OCI-LY1 (cell line): ENCODE measurements at regions not wholly inside any gene's neighbourhood (a gene's known extent, or its start where the extent isn't known, plus 50 kb on each side); places are given as distances from the start of the nearest gene placed in this dataset.

Experiments used
- H2AFZ ChIP-seq: fragments of 200-600 bp; sonication (generic), shearing (Covaris generic); 2 replicates; pipeline ENCODE4 v1.6.0; 2014; ENCODE audit warnings: antibody characterized with exemption, mild to moderate bottlenecking, low read length
- H3F3A ChIP-seq: fragments of 200-600 bp; sonication (generic), shearing (Covaris generic); 2 replicates; pipeline ENCODE4 v1.6.0; 2014; ENCODE audit warnings: mild to moderate bottlenecking, antibody characterized with exemption, low read length, moderate library complexity; ENCODE audit not compliant: insufficient read depth
- H3K27ac ChIP-seq: fragments of 200-600 bp; sonication (generic); 2 replicates; pipeline ENCODE4 v1.5.1; 2014; ENCODE audit warnings: low read length, mixed run types, mild to moderate bottlenecking, low read depth; ENCODE audit not compliant: poor library complexity, severe bottlenecking
- H3K27me3 ChIP-seq: fragments of 200-600 bp; sonication (generic); 2 replicates; pipeline ENCODE4 v1.6.0; 2014; ENCODE audit warnings: antibody characterized with exemption, mild to moderate bottlenecking, low read length, moderate library complexity; ENCODE audit not compliant: insufficient read depth
- H3K36me3 ChIP-seq: fragments of 200-600 bp; sonication (generic); 2 replicates; pipeline ENCODE4 v1.6.1; 2014; ENCODE audit warnings: mild to moderate bottlenecking, antibody characterized with exemption, low read length, moderate library complexity, mixed read lengths; ENCODE audit not compliant: insufficient read depth
- H3K4me1 ChIP-seq: fragments of 200-600 bp; sonication (generic); 2 replicates; pipeline ENCODE4 v1.5.1; 2014; ENCODE audit warnings: mild to moderate bottlenecking, low read length, moderate library complexity; ENCODE audit not compliant: insufficient read depth, severe bottlenecking
- H3K4me2 ChIP-seq: fragments of 200-600 bp; sonication (generic), shearing (Covaris generic); 2 replicates; pipeline ENCODE4 v1.6.1; 2014; ENCODE audit warnings: low read length
- H3K4me3 ChIP-seq: fragments of 200-600 bp; sonication (generic); 2 replicates; pipeline ENCODE4 v1.5.1; 2014; ENCODE audit warnings: low read length, low read depth, mild to moderate bottlenecking, mixed read lengths; ENCODE audit not compliant: poor library complexity, severe bottlenecking
- H3K79me2 ChIP-seq: fragments of 200-600 bp; shearing (Covaris generic); 2 replicates; pipeline ENCODE4 v1.6.1; 2016; ENCODE audit warnings: mixed run types, low read length, mixed read lengths; ENCODE audit not compliant: insufficient read depth
- H3K9ac ChIP-seq: fragments of 200-600 bp; sonication (generic), shearing (Covaris generic); 2 replicates; pipeline ENCODE4 v1.6.1; 2014; ENCODE audit warnings: mild to moderate bottlenecking, low read length, mixed read lengths
- H3K9me2 ChIP-seq: fragments of 200-600 bp; sonication (generic), shearing (Covaris generic); 2 replicates; pipeline ENCODE4 v1.6.1; 2014; ENCODE audit warnings: low read depth, mild to moderate bottlenecking, low read length, mixed read lengths
- H3K9me3 ChIP-seq: fragments of 200-600 bp; shearing (Covaris generic); 2 replicates; pipeline ENCODE4 v1.6.1; 2014; ENCODE audit warnings: low read length, mixed read lengths
- H4K20me1 ChIP-seq: fragments of 200-600 bp; sonication (generic), shearing (Covaris generic); 2 replicates; pipeline ENCODE4 v1.6.0; 2016; ENCODE audit warnings: mild to moderate bottlenecking, low read length; ENCODE audit not compliant: insufficient read depth
- CTCF ChIP-seq: fragments of 200-600 bp; sonication (generic), shearing (Covaris generic); IDR thresholded peaks from 2 replicates; pipeline ENCODE4 v1.5.1; 2017; ENCODE audit warnings: mild to moderate bottlenecking, antibody characterized with exemption, low read length, moderate library complexity, mixed read lengths
- EZH2 ChIP-seq: fragments of 200-600 bp; sonication (generic), shearing (Covaris generic); IDR thresholded peaks from 2 replicates; pipeline ENCODE4 v1.8.0; 2017; ENCODE audit warnings: borderline replicate concordance, mixed run types, mild to moderate bottlenecking, antibody characterized with exemption, low read length, moderate library complexity, mixed read lengths

DNA sequence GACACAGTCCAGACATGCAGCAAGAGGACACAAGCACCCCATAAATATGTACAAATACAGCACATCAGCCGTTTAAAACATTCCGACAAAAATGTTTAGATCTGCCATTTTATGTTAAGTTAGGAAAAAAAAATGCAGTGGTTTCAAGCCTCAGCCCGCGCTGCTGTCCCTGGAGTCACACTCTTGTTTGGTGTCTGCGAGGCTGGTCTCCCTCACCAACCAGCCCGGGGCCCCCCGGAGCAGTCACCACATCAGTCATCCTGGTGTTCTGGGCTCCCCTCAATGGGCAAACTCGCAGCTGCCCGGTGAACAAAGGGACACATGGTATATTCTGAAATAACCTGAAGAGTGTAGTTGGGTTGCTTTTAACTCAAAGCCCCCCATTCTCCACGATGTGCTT, 1022.2 kb downstream of the BRD1 start:
- Histone ChIP-seq H3K4me2 (no peak overlapping the region), H3K4me3 (no peak overlapping the region), H3K4me1 (no peaks in the 10 kb centered on the region), H4K20me1 (no peaks in the 10 kb centered on the region), H3K9ac (no peak overlapping the region), H3F3A (no peaks in the 10 kb centered on the region), H2AFZ (no peak overlapping the region), H3K36me3 (no peaks in the 10 kb centered on the region), H3K9me2 (no peaks in the 10 kb centered on the region), H3K9me3 (no peaks in the 10 kb centered on the region), H3K79me2 (no peaks in the 10 kb centered on the region), H3K27me3 (no peaks in the 10 kb centered on the region), H3K27ac (no peak overlapping the region)
- TF ChIP-seq CTCF (no peak), EZH2 (no peak)

- Histone ChIP-seq H3K79me2 (no peaks in the 10 kb centered on the region), H4K20me1 (no peaks in the 10 kb centered on the region), H3K27ac (no peak overlapping the region), H3K36me3 (no peaks in the 10 kb centered on the region), H3K9ac (no peak overlapping the region), H3K4me2 (no peak overlapping the region), H3K9me2 (no peaks in the 10 kb centered on the region), H3K9me3 (no peaks in the 10 kb centered on the region), H2AFZ (no peak overlapping the region), H3K4me3 (no peak overlapping the region), H3K27me3 (no peaks in the 10 kb centered on the region), H3K4me1 (no peaks in the 10 kb centered on the region), H3F3A (no peaks in the 10 kb centered on the region)
- TF ChIP-seq EZH2: no peak
- TF ChIP-seq CTCF: no peak
These were observed 1022.8 kb downstream of the BRD1 start for GRCh38 chr22:48804811-48805301.

- TF ChIP-seq EZH2 (no peak), CTCF (no peak)
- H3F3A ChIP-seq: no peaks in the 10 kb centered on the region
- H3K9me3 ChIP-seq: no peaks in the 10 kb centered on the region
- H3K27me3 ChIP-seq: no peaks in the 10 kb centered on the region
- H3K9ac ChIP-seq: no peak overlapping the region
- H3K4me2 ChIP-seq: no peak overlapping the region
- no peaks in the 10 kb centered on the region for H4K20me1 ChIP-seq
- no peaks in the 10 kb centered on the region for H3K9me2 ChIP-seq
- no peaks in the 10 kb centered on the region for H3K79me2 ChIP-seq
- H3K4me1 ChIP-seq: no peaks in the 10 kb centered on the region
- H3K27ac ChIP-seq: no peak overlapping the region
- no peak overlapping the region for H3K4me3 ChIP-seq
- H2AFZ ChIP-seq: no peak overlapping the region
- no peaks in the 10 kb centered on the region for H3K36me3 ChIP-seq
These were observed 1023.5 kb downstream of the BRD1 start for GRCh38 chr22:48803948-48804810.
